ENCODE measurements at regions not wholly inside any gene's neighbourhood (a gene's known extent, or its start where the extent isn't known, plus 50 kb on each side); places are given as distances from the start of the nearest gene placed in this dataset.
"Not testable (repeated sequence)": the region's sequence is repeated elsewhere in the genome, so short reads cannot be mapped to it uniquely, and the experiment has no call there.

DNA sequence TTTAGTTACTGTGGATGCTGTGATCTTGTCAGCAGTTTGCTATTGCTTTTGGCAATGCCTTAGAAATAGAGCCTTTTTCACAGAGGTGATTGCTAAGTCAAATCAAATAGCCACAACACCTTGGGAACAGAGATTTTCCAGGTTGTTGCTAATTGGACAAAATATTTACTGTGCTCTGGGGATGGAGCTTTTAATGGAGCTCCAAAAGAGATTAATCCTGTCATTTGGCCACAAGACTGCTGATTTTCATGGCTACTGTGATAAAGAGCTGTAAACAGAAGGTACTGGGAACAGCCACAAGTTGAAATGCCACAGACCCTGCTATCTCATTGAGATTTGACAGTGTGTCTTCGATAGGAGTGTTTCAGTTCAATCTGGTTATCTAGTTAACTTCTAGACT, 1715.2 kb upstream of the ADGRL3 start:
- no peak for DNase-seq (ENCODE audit: low read depth)

GRCh38 chr4:59500103-59500502, 1700.0 kb upstream of the ADGRL3 start:
- DNase-seq (ENCODE audit: low read depth), result no peak

DNA sequence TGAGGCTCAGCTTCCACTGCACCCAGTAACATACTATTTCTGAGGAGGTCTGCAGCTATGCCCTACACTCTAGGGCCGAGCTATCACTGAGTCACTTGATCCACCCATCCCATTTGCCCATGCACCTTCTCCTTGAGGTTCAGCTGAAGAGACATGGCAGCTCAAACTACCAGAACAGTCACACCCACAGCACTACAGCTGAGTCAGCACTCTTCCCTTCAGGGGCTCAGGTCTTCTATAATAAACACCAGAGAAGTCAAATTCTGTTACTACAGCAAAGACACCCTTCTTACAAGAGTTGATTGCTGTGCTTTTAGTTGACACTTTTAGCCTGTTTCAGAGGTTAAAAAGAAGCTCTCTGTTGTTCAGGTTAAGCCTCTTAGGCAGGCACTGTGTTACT, 1696.4 kb upstream of the ADGRL3 start:
- no peak for DNase-seq (ENCODE audit: low read depth)

DNA sequence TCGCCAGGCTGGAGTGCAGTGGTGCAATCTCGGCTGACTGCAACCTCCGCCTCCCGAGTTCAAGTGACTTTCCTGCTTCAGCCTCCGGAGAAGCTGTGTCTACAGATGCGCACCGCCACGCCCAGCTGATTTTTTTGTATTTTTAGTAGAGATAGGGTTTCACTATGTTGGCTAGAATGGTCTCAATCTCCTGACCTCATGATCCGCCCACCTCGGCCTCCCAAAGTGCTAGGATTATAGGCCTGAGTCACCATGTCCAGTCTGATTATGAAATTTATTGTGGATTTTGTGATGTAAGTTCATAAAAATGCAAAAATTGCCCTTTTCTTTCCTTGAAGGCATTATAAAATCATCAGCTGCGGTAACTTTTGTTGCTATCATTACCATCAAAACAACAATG, 1688.3 kb upstream of the ADGRL3 start:
- DNase-seq (ENCODE audit: low read depth), result not testable (repeated sequence)

DNA sequence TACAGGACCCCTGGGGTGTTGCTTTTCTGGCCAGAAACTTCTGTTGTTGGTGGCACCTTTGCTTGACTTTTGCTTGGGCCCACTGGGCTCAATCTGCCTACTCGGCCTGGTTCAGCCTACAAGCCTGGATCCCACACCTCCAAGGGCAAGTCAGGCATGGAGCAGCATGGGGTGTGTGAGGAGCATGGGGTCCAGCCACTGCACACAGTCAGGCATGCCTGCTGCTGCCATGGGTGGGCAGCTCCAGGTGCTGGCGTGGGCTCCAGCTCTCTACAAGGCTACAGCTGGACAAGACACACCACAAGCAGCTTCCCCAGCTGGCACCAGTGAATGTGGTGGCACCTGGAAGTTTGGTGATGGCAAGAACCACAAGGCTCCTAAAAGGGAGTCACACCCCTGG, 1683.1 kb upstream of the ADGRL3 start:
- DNase-seq (ENCODE audit: low read depth), result no peak

GRCh38 chr4:59518005-59518823, 1681.9 kb upstream of the ADGRL3 start:
- no peak for DNase-seq (ENCODE audit: low read depth)

GRCh38 chr4:59525885-59526284, 1674.2 kb upstream of the ADGRL3 start:
- DNase-seq (ENCODE audit: low read depth), result no peak

GRCh38 chr4:59535541-59535940, 1664.6 kb upstream of the ADGRL3 start:
- DNase-seq (ENCODE audit: low read depth), result no peak

DNA sequence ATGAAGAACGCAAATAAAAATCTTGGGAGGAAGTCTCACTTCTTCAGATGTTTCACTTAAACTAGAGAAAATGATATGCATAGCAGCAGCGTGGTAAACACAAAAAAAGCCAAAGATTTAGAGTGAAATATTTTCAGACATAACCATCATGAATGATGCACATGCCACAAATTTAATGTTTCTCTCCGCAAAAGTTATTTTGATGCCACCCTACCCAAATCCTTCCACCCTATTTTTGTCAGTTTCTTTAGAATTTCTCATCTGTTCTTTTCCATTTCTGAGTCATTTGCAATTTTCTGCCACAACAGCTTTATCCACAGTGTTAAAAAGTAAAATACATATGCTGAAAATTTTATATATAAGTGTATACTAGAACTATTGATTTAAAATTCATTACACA, 1663.7 kb upstream of the ADGRL3 start:
- DNase-seq (ENCODE audit: low read depth), result no peak

GRCh38 chr4:59537246-59537886, 1662.8 kb upstream of the ADGRL3 start:
- DNase-seq (ENCODE audit: low read depth), result no peak

DNA sequence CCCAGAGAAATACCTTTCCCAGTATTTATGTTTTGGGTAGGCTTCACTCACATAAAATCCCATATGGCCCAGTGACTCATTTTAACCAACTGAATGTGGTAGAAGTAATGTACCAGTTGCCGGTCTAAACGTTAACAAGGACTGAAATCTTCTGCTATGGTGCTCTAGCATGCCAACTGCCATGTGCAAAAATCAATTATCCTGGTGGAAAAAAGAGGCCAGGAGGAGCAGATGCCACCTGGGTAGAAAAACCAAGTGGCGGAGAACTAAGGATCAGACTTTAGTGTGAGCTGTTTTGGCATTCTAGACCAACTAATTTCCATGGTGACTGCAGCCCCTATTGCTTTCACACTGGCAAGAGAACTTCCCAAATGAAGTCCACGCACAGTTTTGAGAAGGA, 1660.7 kb upstream of the ADGRL3 start:
- no peak for DNase-seq (ENCODE audit: low read depth)

DNA sequence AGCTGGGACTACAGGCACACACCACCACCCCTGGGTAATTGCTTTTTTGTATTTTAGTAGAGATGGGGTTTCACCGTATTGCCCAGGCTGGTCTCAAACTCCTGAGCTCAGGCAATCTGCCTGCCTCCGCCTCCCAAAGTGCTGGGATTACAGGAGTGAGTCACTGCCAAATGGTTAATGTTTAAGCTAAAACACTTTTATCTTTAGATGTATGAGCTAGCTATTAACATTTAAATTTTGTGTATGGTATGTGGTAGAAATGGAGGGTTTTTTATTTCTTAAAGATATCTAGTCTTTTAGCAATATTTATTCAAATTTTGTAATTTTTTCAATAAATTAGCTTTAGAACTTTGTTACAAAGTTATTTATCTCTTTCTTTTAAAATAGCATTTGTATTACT, 1659.8 kb upstream of the ADGRL3 start:
- no peak for DNase-seq (ENCODE audit: low read depth)

DNA sequence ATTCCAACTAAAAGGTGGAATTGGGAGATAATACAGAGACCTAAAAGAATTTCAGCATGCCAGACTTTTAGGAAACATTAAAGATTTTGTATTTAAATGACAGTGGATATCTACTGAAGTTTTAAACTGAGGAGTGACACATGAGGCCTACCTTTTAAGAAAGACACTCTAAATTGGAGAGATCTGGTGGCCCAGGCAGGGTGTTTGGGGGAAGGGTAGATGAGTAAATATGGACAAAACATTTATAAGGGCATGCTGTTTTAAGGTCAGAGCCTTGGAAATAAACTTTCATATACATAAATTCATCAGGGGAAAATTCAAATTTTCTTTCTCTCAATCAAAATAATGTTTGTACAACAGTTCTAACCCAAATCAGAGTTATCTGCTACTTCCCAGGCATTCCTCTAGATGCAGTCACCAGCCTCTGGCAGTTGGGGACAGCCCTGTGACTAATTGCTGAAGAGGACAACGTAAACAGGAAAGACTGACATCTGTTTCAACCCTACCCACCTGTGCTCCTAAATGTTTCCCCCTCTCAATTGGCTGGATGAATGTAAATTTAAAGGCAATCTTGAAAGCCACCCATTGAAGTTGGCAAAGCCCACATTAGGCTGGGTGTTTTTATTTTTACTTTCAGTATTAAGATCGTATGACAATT, 1646.9 kb upstream of the ADGRL3 start:
- no peak for DNase-seq (ENCODE audit: low read depth)

GRCh38 chr4:59553721-59554091, 1646.4 kb upstream of the ADGRL3 start:
- no peak for DNase-seq (ENCODE audit: low read depth)

GRCh38 chr4:59556191-59556590, 1643.9 kb upstream of the ADGRL3 start:
- not testable (repeated sequence) for DNase-seq (ENCODE audit: low read depth)

GRCh38 chr4:59560141-59560648, 1639.9 kb upstream of the ADGRL3 start:
- DNase-seq (ENCODE audit: low read depth), result not testable (repeated sequence)

GRCh38 chr4:59565836-59566235, 1634.3 kb upstream of the ADGRL3 start:
- no peak for DNase-seq (ENCODE audit: low read depth)

DNA sequence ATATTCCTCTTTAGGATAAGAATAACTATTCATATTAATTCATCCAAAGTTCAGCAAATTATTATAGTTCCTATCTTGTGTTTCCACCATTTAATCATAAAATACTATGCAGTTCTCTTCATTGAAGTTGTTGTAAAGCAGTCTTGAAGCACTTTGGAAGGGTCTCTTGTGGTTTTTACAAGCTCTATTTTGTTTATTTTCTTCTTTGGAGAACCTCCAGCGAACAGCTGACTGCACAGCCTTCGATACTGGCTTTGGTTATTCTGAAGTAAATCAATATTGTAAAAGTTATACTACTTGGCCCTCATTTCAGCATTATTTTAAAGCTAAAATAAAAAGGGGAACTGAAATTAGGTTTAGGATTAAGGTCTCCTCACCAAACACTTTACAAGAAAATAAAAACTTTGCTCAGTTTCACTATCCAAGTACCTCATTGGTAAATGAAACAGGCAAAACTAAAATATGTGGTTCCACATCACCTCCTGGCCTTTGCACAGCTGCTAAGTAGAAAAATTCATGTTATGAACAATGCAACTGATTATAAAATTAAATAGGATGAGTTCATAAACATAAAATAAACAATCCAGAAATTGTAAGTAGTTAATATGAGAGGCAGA, 1629.2 kb upstream of the ADGRL3 start:
- no peak for DNase-seq (ENCODE audit: low read depth)

DNA sequence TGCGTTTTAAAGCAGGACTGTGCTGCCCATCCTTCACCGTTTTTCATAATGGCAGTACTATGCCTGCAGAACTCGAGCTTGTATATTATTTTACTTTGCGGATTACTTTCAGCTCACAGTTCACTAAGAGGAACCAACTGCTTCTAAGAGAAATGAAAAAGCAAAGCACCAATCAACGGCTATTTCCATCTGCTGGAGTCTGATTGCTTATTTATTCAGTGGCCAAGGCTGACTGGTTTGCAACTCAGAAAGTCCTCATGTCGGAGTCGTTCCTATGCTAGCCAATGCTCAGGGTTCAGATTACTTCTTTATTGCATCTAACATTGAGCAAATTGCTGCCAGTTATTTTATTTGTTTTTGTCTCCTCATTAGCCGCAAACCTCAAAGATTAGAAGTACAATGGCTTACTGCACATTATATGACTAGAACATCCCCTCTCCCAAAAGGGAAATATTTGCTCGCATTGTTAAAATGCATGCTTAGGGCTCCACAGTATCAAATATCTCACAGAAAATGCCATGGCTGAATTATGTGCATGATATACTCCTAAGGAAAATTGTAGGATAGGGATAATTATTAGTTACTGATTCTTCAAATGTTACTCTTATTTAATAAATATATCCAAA, 1628.2 kb upstream of the ADGRL3 start:
- no peak for DNase-seq (ENCODE audit: low read depth)

DNA sequence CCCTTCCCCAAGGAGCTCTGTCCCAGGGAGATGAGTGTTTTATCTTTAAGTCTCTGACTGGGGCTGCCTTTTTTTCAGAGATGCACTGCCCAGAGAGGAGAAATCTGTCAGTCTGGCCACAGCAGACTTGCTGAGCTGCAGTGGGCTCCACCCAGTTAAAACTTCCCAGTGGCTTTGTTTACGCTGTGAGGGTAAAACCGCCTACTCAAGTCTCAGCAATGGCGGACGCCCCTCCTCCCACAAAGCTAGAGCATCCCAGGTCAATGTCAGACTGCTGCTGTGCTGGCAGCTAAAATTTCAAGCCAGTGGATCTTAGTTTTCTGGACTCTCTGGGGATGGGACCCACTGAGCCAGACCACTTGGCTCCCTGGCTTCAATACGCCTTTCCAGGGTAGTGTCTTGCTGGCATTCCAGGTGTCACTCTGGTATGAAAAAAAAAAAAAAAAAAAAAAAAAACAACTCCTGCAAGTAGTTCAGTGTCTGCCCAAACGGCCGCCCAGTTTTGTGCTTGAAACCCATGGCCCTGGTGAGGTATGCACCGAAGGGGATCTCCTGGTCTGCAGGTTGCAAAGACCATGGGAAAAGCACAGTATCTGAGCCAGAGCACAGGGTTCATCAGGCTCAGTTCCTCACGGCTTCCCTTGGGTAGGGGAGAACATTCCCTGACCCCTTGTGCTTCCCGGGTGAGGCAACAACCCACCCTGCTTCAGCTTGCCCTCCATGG, 1616.1 kb upstream of the ADGRL3 start:
- no peak for DNase-seq (ENCODE audit: low read depth)

All from Daoy (cell line).